ENCODE measurements at regions not wholly inside any gene's neighbourhood (a gene's known extent, or its start where the extent isn't known, plus 50 kb on each side); places are given as distances from the start of the nearest gene placed in this dataset.

GRCh38 chr1:5005171-5005570 lies 350.8 kb downstream of the AJAP1 start:
- no peak for DNase-seq (ENCODE audit: low spot score)

GRCh38 chr1:5002676-5003075 lies 348.3 kb downstream of the AJAP1 start:
- no peak for DNase-seq (ENCODE audit: low spot score)

DNA sequence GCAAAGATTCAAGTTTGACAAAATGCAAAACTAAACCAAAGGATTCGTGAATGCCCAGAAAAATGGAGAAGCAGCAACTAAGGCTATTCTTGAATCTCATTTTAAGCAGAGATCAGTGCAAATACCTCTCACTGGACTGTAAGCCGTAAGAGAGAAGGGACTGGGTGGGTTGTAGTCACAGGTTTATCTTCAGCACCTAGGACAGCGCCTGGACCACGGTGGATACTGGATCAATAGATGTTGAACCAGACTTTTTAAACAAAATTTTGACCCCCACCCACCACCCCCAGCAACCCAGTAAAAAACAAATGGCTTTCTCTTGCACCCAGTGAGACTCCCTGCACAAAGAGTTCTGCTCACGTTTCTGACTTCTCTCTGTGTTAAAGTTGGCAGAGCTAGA lies 347.1 kb downstream of the AJAP1 start:
- no peak for DNase-seq (ENCODE audit: low spot score)

DNA sequence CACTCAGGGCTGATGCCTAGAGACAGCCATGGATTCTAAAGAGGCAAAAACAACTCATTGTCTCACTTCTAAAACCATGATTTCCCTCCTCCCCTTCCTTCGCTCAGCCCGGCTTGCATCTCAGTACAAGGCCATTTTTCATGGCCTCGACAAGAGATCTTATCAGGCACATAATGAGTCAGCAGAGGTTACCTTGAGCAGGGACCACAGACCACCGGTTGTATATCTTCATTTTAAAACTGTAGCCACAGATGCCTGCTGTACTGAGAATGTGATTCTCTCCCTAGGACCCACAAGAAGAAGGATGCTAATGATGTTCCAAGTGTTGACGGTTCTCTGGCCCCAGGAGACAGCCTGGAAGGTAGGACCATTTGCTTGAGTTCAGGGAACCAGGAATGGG lies 331.9 kb downstream of the AJAP1 start:
- DNase-seq (ENCODE audit: low spot score), result no peak

GRCh38 chr1:4984841-4985240 lies 330.4 kb downstream of the AJAP1 start:
- DNase-seq (ENCODE audit: low spot score), result no peak

GRCh38 chr1:4980211-4980610 lies 325.8 kb downstream of the AJAP1 start:
- no peak for DNase-seq (ENCODE audit: low spot score)

DNA sequence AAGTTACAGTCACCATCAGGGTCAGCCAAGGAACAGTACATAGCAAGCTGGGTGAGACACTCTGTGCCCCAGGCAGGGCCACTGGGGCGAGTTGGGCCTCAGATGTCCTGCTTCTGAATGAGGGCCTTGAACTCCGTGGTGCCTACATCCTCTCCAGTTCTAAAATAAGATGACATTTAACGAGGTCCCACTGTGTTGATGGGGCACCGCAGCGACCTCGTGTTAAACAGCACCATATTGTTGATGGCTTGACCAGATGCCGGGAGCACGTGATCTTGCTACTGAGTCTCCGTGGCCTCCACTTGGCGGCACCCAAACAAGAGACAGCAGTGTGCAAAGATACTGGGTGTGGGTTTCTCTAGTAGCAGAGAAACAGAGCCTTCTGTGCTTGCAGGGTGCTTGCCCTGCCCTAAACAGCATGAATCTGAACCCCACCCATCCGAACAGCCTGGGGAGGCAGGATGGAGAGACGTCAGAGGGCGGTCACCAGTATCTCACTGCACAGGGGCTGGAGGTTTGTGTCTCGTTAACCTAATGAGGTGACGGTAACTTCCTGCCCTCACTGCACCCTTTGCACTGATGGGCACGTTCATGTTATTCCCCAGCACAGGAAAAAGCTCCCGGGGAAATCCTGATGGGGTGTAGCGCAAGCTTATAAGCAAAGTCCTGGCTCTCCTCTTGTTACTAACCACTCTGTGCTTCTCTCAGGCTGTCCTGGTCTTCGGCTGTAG lies 324.4 kb downstream of the AJAP1 start:
- no peak for DNase-seq (ENCODE audit: low spot score)

DNA sequence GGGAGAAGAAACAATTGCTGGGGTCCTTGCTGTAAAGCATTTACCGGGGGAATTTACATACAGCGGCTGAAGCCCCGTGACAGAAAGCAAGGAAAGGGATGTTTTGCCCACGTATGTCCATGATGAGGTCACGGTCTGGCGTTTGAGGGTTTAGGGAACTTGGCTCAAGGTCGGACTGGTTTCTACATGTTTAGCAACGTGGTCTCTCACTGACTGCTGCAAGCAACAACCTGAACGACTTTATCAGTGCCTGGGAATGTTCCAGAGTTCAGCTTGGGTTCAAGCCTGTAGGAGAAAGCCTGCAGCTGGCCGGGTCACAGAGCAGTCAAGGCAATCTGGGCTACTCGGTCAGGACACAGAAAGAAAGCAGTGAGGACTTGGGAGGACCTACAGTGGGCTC lies 323.3 kb downstream of the AJAP1 start:
- no peak for DNase-seq (ENCODE audit: low spot score)

GRCh38 chr1:4976859-4977440 lies 322.5 kb downstream of the AJAP1 start:
- no peak for DNase-seq (ENCODE audit: low spot score)

DNA sequence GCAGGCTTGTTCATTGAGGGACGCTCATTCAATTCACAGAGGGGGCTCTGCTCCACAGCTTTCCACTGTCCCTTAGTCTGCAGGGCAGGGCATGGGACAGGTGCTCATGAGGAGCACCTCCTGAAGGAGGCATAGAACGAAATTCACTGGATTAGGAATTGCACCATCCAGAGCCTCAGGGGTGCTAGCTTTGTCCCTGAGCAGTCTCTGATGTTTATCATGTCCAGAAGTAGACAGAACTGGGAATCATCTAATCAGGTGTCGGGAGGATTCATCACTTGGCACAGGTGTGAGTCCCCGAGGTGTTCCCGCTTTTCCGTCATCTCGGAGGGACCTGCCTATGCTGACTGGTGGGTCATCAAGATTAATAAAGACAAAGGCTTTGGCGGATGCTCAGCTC lies 321.4 kb downstream of the AJAP1 start:
- no peak for DNase-seq (ENCODE audit: low spot score)

DNA sequence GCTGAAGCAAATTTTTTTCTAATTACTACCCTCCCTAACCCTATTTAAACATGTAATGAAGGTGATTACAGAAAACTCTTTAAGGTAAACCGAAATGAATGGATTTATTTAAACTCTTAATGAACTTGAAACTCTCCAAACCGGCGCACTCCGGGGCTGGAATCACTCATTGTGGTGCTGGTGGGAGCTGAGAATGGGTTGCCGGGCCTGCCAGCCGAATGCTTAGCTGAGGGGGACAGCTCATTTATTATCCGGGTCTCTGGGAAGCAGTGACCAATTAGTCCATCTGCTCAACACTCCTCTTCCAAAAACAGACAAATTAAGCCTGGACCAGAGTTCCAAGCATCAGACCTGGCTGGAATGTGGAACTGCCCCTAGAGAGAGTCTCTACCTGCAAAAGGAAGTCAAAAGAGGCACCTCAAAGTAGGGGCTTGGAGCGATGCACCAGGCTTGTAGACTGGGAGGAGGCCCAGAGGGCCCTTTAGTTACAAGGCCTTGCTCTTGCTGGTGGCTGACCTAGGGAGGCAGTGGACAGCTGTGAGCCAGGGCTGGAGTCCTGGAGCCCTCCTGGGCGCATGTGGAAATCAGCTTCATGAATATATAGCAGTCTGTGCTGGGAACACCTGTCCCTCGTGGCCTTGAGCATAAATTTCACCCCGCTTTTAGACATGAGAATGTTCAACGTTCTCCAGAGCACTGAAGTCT lies 320.7 kb downstream of the AJAP1 start:
- DNase-seq (ENCODE audit: low spot score), result no peak

- no peak for DNase-seq (ENCODE audit: low spot score)
Observed at GRCh38 chr1:4973341-4973740, 318.9 kb downstream of the AJAP1 start.

DNA sequence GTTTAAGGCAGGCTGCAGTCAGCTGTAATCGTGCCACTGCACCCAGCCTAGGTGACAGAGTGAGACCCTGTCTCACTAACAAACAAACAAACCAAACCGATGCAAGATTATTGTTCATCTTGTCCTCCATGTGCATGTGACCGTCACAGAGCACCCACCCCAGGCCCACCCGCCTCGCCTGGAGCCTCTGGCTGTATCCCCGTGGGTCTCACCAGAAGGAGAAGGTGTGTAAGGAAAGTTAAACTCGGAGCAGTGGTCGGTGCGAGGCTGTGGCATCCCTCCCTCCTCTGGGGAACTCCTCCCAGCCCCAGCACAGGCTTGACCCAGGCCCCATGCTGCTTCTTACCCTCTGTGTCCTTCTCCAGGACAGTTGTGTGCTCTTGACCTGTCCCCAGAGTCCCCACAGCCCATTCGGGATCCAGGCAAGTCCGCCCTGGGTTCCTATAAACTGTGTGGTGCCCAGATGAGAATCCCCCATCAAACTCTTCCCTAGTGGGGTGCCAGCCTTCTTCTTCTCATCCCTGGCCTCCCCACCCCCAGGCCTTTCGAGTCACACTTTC lies 318.4 kb downstream of the AJAP1 start:
- DNase-seq (ENCODE audit: low spot score), result no peak

GRCh38 chr1:4971666-4972065 lies 317.3 kb downstream of the AJAP1 start:
- no peak for DNase-seq (ENCODE audit: low spot score)

- DNase-seq (ENCODE audit: low spot score), result no peak
Observed at GRCh38 chr1:4970532-4970931, 316.1 kb downstream of the AJAP1 start.

DNA sequence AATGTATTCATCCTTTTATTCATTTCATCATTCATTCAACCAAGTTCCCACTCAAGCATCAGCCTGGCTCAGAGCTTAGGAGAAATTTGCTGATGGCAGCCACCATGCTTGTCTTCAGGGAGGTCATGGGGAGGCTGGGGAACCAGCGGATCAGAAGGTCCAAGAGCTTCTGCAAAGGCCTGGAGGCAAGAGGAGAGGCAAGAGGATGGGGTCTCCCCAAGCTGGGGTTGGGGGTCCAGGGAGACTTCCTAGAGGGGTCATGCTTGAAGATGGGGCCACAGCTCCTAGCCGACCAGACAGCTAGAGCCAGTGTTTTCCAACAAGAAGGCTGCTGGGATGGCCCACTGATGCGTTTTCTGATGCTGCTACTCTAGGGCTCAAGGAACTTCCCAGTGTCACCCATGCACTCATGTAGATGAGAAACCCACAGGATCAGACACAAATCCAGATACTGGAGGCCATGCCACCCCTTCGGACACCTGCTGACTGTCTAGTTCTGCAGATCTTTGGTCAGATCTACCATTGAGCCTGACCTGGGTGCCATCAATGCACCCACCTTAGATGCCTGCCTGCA lies 315.2 kb downstream of the AJAP1 start:
- no peak for DNase-seq (ENCODE audit: low spot score)

DNA sequence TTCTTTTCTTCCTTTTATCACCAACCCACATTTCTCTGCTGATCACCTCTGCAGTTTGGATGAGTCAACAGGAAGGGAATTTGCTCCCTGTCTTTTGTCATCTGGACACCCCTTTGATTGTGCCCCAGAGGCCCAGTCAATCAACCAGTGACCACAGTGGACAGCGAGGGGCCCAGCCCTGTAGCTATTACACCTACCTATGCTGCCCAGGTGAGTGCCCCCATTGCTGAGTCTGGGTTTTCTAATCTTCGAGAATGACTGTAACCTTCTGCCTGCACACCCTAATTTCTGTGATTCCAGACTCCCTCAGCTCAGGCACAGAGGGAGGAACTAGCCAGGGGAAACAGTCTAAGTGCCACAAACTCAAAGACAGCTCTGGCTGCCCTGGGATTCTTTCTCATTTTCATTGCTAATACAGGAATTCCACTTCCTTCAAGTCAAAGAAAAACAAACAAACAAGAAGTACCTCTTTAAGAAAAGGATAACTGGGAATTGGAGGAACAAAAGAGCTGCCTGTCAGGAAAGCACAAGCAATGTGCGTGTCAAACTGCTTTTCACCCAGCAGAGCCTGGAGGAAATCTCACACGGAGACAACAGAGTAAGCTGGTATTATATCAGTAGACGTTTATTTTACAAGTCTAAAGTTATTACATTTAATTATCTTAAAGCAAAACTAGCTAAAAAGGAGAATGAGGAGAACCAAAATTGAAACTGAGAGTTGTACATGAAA lies 311.1 kb downstream of the AJAP1 start:
- no peak for DNase-seq (ENCODE audit: low spot score)

DNA sequence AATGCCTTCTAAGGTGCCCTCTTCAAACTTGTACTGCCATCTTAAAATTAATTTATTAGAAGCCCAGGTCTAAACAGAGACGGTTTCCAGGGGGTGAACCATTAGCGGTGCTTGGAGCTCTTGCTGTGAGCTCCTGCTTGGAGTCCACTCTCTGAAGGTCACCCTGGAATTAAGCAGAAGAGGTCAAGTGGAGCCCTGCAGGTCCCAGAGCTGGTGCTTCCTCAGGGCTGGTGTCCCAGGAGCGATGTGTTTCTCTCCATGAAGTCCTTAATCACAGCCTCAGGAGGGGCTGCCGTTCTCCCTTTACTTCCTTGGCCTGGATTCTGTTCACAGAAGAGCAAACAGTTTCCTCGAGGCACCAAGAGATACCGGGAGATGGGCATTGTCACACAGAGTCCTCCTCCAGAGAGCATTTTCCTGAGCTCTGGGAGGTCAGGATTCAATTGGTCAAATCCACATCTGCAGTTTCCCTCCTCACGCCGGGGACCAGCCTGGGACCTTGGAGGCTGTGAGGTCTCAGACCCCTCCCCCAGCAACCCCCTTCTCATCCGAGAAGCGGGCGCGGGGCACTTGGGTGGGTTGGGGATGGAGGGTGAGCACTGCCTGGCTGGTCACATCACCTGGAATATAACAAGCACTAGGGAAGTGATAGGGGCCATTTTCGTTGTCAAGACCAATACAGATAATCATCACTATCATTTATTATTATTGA lies 310.4 kb downstream of the AJAP1 start:
- no peak for DNase-seq (ENCODE audit: low spot score)

- DNase-seq (ENCODE audit: low spot score), result peak; percentile 81
Observed at GRCh38 chr1:4963251-4963650, 308.8 kb downstream of the AJAP1 start.

- DNase-seq (ENCODE audit: low spot score), result peak; percentile 47
Observed at GRCh38 chr1:4962836-4963235, 308.4 kb downstream of the AJAP1 start.

GRCh38 chr1:4961935-4962645 lies 307.7 kb downstream of the AJAP1 start:
- DNase-seq (ENCODE audit: low spot score), result no peak
